Effector memory CD4-positive, alpha-beta T cell (primary cell): ENCODE measurements at regions not wholly inside any gene's neighbourhood (a gene's known extent, or its start where the extent isn't known, plus 50 kb on each side); places are given as distances from the start of the nearest gene placed in this dataset.
"Not testable (repeated sequence)": the region's sequence is repeated elsewhere in the genome, so short reads cannot be mapped to it uniquely, and the experiment has no call there.

Experiments used
- DNase-seq, 3 donors: peaks; one replicate each; pipeline ENCODE4 v3.0.0-alpha.2; 2020
- H3K27ac ChIP-seq: 2 replicates; pipeline ENCODE4 v1.7.0; 2013; ENCODE audit warnings: mild to moderate bottlenecking, low read length, moderate library complexity; ENCODE audit not compliant: insufficient read depth, poor library complexity, severe bottlenecking
- H3K27me3 ChIP-seq: replicated peaks from 2 replicates; pipeline ENCODE4 v1.7.0; 2013; ENCODE audit warnings: mild to moderate bottlenecking, low read length; ENCODE audit not compliant: insufficient read depth, control insufficient read depth, poor library complexity, severe bottlenecking
- H3K36me3 ChIP-seq: 2 replicates; pipeline ENCODE4 v1.7.0; 2013; ENCODE audit warnings: mild to moderate bottlenecking, low read length, moderate library complexity; ENCODE audit not compliant: control insufficient read depth, insufficient read depth
- H3K4me1 ChIP-seq: 2 replicates; pipeline ENCODE4 v1.7.0; 2013; ENCODE audit warnings: low read length, mild to moderate bottlenecking; ENCODE audit not compliant: control insufficient read depth, insufficient read depth, poor library complexity, severe bottlenecking
- H3K4me3 ChIP-seq: 2 replicates; pipeline ENCODE4 v1.7.0; 2013; ENCODE audit warnings: low read length, low read depth, mild to moderate bottlenecking; ENCODE audit not compliant: insufficient read depth, poor library complexity, severe bottlenecking
- H3K9me3 ChIP-seq: 2 replicates; pipeline ENCODE4 v1.7.0; 2013; ENCODE audit warnings: mild to moderate bottlenecking, low read length, moderate library complexity; ENCODE audit not compliant: control insufficient read depth

GRCh38 chr5:136754216-136754615 lies 388.9 kb upstream of the TRPC7 start:
- no peaks in the 10 kb centered on the region for H3K9me3 ChIP-seq
- no peak overlapping the region for H3K27ac ChIP-seq
- H3K4me3 ChIP-seq = no peak overlapping the region
- H3K4me1 ChIP-seq = no peaks in the 10 kb centered on the region
- H3K36me3 ChIP-seq = no peaks in the 10 kb centered on the region
- no peak for DNase-seq
- H3K27me3 ChIP-seq = no peaks in the 10 kb centered on the region

- H3K36me3 ChIP-seq = no peaks in the 10 kb centered on the region
- H3K27ac ChIP-seq = no peak overlapping the region
- no peak for DNase-seq
- no peaks in the 10 kb centered on the region for H3K9me3 ChIP-seq
- H3K27me3 ChIP-seq = no peaks in the 10 kb centered on the region
- H3K4me3 ChIP-seq = no peak overlapping the region
- H3K4me1 ChIP-seq = no peaks in the 10 kb centered on the region
Measured at GRCh38 chr5:136750224-136750862, 385.0 kb upstream of the TRPC7 start.

GRCh38 chr5:136749016-136749415 lies 383.7 kb upstream of the TRPC7 start:
- no peak for DNase-seq
- Histone ChIP-seq H3K4me1 (no peaks in the 10 kb centered on the region), H3K9me3 (no peaks in the 10 kb centered on the region), H3K27ac (no peak overlapping the region), H3K36me3 (no peaks in the 10 kb centered on the region), H3K27me3 (no peaks in the 10 kb centered on the region), H3K4me3 (no peak overlapping the region)

GRCh38 chr5:136743052-136743451 lies 377.7 kb upstream of the TRPC7 start:
- no peak for DNase-seq
- Histone ChIP-seq H3K36me3 (no peaks in the 10 kb centered on the region), H3K4me1 (no peaks in the 10 kb centered on the region), H3K27ac (no peak overlapping the region), H3K9me3 (no peaks in the 10 kb centered on the region), H3K4me3 (no peak overlapping the region), H3K27me3 (no peaks in the 10 kb centered on the region)

- no peak overlapping the region for H3K27ac ChIP-seq
- H3K4me1 ChIP-seq = no peaks in the 10 kb centered on the region
- H3K4me3 ChIP-seq = no peak overlapping the region
- no peaks in the 10 kb centered on the region for H3K36me3 ChIP-seq
- H3K9me3 ChIP-seq = no peaks in the 10 kb centered on the region
- no peak for DNase-seq
- H3K27me3 ChIP-seq = no peaks in the 10 kb centered on the region
Measured at GRCh38 chr5:136740228-136740627, 374.9 kb upstream of the TRPC7 start.

GRCh38 chr5:136739271-136739670 lies 373.9 kb upstream of the TRPC7 start:
- DNase-seq, H3K27me3 ChIP-seq, H3K4me1 ChIP-seq, H3K27ac ChIP-seq, H3K9me3 ChIP-seq, H3K36me3 ChIP-seq, H3K4me3 ChIP-seq: not testable (repeated sequence)

GRCh38 chr5:136738829-136739228 lies 373.5 kb upstream of the TRPC7 start:
- Histone ChIP-seq H3K4me3 (no peak overlapping the region), H3K27ac (no peak overlapping the region), H3K9me3 (no peaks in the 10 kb centered on the region), H3K36me3 (no peaks in the 10 kb centered on the region), H3K4me1 (no peaks in the 10 kb centered on the region), H3K27me3 (no peaks in the 10 kb centered on the region)
- no peak for DNase-seq

GRCh38 chr5:136736021-136736420 lies 370.7 kb upstream of the TRPC7 start:
- Histone ChIP-seq H3K36me3 (no peaks in the 10 kb centered on the region), H3K9me3 (no peaks in the 10 kb centered on the region), H3K4me1 (no peaks in the 10 kb centered on the region), H3K4me3 (no peak overlapping the region), H3K27ac (no peak overlapping the region), H3K27me3 (no peaks in the 10 kb centered on the region)
- no peak for DNase-seq

- H3K36me3 ChIP-seq, H3K27ac ChIP-seq, H3K27me3 ChIP-seq, H3K4me1 ChIP-seq, H3K4me3 ChIP-seq, DNase-seq, H3K9me3 ChIP-seq: not testable (repeated sequence)
Measured at GRCh38 chr5:136735611-136736010, 370.3 kb upstream of the TRPC7 start.

- H3K36me3 ChIP-seq = no peaks in the 10 kb centered on the region
- H3K4me1 ChIP-seq = no peaks in the 10 kb centered on the region
- DNase-seq = no peak
- H3K9me3 ChIP-seq = no peaks in the 10 kb centered on the region
- H3K4me3 ChIP-seq = no peak overlapping the region
- H3K27me3 ChIP-seq = no peaks in the 10 kb centered on the region
- no peak overlapping the region for H3K27ac ChIP-seq
Measured at GRCh38 chr5:136734628-136735027, 369.3 kb upstream of the TRPC7 start.
